Medulla oblongata (tissue), 1 donor: ENCODE measurements at regions not wholly inside any gene's neighbourhood (a gene's known extent, or its start where the extent isn't known, plus 50 kb on each side); places are given as distances from the start of the nearest gene placed in this dataset.
"Not testable (repeated sequence)": the region's sequence is repeated elsewhere in the genome, so short reads cannot be mapped to it uniquely, and the experiment has no call there.

Experiments used
- DNase-seq: peaks from one replicate; pipeline ENCODE4 v3.0.0-alpha.2; 2015; ENCODE audit errors: extremely low spot score

DNA sequence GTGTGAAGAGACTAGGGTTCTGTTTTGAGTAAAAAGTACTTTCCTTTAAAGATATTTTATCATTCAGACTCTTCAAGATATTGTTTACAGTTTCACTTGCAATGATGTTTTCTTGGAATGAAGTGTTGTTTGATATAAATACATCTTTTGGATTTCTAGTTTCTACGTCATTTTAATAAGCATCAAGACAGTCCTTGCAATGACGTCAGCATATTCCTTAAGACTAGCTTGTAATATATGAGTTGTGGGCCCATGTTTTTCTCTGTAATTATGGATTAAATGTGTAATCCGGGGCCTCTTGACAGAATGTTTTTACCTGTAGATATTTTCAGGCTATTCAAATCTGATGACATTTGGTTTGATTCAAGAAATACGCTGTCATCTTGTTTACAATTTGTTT lies 66.1 kb downstream of the RBMX2 start:
- DNase-seq = no peak

DNA sequence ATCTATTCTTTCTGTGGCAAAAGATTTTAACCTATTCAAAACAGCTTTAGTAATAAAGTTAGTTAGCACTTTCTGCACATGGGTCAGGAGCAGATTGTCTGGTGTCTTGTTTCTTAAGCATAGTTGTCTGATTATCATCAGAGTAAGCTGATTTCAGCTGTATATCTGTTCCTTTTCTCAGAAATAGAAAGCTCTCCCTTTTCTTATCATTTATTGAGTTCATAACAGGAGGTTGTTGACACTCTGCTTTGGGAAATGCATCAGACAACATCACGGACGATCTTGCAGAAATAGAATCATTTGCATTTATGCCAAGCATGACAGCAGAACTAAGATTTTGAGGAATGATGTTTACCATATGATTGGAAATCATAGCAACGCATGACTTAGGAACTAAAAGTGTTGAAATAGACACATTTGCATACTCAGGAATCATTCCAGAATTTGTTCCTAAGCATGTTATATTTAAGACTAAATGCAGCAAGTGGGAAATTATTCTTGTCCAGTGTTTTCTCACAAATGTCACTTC lies 66.7 kb downstream of the RBMX2 start:
- no peak for DNase-seq

DNA sequence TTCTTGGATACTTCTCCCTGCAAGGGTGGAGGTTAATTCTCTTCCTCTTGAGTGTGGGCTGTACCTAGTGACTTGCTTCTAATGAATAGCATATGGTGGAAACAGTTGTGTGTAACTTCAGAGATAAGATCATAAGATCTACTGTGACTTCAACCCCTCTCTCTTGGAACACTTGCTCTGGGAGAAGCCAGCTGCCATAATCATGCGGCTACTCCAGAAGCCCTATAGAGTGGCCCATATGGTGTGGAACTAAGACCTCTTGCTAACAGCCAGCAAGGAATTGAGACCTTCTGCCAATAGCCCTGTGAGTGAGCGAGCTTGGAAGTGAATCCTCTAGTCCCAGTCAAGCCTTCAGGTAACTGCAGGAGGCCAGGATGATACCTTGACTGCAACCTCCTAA lies 81.1 kb downstream of the RBMX2 start:
- no peak for DNase-seq

DNA sequence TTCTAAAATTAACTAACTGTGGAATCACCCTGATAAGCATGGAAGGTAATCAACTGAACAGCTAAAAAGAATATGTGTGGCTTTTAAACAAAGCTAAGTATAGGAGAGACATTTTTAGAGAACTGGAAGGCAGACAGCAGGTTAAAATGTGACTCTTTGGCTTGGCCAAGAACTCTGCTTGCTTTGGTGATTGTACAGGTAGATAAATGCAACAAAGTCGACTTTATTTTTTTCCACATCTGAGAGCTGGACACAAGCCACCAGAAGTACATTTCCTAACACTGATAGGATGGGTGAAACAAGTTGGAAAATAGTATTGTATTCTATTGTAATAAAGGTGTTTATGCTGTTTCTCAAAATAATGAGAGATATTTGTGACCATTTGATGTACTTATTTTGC lies 84.1 kb downstream of the RBMX2 start:
- no peak for DNase-seq

DNA sequence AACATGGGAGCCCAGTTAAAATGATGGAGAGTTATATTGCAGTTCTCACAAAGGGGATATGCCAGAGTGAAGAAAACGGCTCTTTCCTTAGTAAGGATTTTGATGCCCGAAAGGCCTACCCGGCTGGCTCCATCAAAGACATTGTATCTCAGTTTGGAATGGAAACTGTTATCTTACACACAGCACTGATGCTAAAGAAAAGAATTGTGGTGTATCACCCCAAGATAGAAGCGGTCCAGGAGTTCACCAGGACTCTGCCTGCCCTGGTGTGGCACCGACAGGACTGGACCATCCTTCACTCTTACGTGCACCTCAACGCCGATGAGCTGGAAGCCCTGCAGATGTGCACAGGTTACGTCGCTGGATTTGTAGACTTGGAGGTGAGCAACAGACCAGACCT lies 93.7 kb downstream of the RBMX2 start:
- DNase-seq = not testable (repeated sequence)

DNA sequence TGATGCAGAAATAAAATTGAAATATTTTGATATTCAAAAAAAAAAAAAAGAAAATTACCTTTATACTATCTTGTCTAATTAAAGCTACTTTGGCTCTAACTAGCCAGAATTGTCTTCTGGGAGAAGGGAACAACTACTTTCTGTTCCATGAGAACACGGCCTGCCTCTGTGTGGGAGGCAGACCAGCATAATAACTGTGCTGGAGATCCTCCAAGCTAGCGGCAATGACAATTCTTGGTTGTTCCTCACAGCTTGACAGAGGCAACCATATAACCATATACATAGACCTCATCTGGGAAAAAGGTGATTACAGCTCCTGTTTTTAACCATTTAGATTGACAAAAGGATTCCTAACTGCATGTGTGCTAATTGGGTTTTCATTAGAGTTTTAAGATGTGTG lies 95.7 kb downstream of the RBMX2 start:
- DNase-seq = peak; percentile 80

DNA sequence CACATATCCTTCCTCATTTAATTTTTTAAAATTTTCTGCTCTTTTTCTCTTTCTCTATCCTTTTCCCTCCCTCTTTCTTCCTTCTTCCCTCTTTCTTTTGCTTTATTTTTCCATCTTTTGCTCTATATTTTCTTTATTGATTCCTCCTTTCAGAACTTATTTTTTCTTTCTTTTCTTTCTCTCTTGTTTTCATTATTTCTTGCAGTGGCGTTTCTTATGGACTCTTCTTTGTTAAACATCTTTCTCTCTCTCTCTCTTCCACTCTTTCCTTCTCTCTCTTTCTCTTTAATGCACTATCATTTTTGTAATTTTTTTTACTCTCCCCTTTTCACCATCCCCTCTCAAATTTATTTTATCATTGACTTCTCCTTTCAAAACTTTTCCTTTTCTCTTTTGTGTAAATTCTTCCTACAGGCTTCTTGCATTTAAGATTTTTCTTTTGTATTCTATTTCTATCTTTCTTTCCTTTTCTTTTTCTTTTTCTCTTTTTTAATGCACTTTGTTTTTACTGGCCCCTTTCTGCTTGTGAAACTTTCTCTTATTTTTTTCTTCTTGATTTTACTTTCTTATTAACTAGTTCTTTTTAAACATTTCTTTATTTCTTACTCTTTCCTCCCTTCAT lies 97.0 kb downstream of the RBMX2 start:
- no peak for DNase-seq

DNA sequence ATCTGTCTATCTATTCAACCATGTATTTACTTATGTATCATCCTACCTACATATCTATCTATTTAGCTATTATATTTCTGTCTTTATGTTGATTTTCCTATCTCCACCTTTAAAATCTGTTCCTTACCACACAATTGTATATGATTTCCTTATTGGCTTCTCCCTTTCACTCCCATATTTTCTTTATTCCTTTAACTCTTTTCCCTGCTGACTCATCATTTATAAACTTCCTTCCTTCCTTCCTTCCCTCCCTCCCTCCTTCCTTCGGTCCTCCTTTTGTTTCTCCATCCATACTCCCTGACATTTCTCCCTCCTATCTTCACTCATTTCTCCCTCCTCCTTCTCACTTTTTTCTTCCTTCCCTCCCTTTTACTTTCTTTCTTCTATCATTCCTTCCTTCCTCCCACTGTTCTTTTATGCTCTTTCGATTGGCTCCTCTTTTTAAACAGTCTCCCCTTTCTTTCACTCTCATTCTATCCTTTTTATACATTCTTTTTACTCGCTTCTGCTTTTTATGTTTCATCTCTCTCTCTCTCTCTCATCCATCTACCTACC lies 100.3 kb downstream of the RBMX2 start:
- DNase-seq = no peak

DNA sequence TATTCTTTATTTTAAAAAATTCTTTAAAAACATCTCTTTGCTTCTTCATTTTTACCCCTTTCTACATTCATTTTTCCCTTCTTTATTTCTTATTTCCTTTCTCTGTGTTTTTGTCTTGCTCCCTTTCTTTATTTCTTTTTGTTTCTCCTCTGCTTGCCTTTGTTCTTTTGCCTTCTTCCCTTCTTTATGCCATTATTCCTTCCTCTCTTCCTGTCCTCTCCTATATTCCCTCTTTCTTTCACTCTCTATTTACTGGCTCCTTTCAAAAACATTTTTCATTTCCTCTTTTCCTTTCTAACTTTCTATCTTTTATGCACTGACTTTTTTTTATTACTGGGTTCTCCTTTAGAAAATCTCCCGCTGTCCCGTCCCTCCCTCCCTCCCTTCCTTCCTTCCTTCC lies 102.2 kb downstream of the RBMX2 start:
- DNase-seq = no peak

DNA sequence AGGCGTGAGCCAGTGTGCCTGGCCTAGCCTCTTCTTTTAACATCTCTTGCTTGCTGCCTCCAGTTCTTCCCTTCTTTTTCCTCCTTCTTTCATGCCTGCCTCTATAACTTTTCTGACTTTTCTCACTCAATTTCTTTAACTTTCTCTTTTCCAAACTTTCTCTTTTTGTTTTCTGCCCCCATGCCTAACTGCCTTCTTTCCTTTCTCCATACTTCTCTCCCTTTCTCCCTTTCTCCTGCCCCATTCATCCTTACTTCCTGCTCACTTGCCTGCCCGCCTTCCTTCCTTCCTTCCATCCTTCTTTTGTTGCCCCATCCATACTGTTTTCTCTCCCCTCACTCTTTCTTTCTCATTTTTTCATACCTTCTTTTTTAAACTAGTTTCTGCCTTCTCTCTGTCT lies 105.2 kb downstream of the RBMX2 start:
- no peak for DNase-seq

DNA sequence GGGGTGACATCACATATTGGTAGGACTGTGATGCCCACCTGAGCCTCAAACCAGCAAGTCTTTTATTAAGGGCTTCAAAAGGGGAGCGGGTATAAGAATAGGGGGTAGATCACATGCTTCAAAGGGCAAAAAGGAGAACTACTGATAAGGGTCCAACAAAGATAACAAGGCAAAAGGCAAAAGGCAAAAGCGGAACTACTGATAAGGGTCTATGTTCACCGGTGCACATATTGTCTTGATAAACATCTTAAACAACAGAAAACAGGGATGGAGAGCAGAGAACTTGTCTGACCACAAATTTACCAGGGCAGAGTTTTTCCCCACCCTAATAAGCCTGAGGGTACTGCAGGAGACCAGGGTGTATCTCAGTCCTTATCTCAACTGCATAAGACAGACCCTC lies 110.7 kb downstream of the RBMX2 start:
- DNase-seq = not testable (repeated sequence)

DNA sequence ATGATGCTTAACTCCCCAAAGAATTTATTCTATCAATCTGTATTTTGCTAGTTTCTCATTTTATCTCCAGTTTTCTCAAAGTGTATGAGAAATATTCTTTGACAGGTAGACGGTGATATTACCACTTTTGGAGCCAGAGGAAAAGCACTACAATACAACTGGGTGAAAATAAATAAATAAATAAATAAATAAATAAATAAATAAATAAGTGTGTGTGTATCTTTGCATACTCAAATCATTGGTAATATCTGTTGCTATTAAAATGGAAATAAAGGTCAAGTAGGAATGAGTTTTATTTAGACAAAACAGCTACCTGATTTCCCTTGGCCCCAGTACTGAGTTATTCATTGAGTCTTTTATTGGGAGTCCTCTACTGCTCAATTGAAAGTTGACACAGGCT lies 114.3 kb downstream of the RBMX2 start:
- DNase-seq = no peak

DNA sequence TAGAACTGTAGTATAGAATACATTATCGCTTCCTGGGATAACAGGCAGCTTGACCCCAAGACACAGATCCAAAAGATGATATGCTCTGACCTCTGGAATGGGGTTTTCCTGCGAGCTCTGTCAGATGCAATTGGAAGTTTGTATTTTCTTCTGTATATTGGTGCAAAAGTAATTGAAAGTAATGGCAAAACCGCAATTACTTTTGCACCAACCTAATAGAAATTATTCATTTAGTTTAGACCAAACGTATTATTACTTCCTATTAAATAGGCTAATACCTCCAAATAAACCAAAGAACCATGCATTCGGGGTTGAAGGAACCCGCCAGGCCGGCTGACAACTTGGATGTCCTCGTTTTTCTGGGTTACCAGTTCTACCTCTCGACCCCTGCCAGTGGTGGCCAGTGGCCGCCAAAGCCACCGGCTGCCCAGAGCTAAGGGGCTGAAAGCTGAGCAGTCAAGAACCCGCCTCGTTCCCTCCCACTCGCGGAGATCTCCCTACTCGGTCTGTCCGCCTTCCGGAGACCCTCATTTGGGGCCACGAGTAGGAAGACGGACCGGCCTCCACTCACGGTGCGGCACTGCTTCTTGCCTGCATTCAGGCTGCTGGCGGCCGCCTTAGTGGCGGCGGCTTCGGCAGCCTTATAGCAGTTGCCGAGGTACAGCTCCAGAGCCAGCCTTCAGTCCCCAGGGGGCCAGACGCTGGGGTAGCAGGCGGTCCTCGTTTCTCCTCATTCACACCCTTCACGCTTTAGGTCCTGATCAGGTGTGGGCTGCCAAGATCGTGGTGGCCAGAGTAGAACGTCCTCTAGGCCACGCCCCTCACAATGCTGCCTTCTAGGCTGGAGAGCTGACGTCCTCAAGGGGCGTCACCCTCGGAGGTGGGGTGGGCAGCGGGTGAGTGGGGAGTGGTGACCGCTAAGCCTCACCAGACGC lies 121.9 kb downstream of the RBMX2 start:
- peak; percentile 68 for DNase-seq

DNA sequence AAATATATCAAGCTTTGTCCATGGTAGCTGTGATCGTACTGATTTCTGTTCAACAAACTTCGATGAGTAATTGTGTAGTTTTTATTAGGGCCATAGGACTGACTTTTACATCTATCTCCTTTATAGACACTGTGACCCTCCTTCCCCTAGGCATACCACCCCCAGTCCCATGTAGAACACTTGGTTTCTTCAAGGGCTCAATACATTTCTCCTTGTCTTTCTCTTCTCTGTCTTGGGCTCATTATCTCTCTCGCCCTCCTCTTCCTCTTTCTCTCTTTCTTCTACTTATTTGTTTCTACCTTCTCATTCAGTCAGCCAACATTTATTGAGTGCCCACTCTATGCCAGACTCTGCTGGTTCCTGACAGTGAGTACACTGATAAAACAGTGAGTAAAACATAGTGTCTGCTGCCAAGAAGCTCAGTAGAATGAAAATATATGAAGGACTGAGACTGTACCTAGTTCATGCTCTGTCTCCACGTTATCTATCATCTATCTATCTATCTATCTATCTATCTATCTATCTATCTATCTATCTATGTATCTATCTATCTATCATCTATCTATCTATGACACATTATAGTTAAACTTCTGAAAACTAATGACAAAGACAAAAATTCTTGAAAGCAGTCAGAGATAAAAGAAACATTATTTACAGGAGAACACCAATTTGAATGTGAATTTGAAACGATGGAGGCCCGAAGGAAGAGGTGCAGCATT lies 122.8 kb downstream of the RBMX2 start:
- no peak for DNase-seq

DNA sequence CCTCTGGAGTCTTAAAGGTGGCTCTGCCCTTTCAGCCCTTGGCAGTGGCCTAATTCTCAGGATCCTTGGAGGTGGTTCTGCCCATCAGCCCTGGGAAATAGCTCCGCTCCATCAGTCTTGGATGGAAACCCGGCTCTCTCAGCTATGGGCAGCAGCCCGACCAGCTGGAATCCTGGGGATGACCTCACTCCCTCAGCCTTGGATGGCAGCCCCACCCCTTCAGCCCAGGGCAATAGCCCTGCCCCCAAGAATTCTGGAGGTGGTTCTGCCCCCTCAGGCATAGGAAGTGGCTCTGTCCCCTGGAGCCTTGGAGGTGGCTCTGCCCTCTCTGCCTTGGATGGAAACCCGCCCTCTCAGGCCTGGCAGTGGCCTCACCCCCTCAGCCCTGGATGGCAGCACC lies 127.7 kb downstream of the RBMX2 start:
- no peak for DNase-seq

DNA sequence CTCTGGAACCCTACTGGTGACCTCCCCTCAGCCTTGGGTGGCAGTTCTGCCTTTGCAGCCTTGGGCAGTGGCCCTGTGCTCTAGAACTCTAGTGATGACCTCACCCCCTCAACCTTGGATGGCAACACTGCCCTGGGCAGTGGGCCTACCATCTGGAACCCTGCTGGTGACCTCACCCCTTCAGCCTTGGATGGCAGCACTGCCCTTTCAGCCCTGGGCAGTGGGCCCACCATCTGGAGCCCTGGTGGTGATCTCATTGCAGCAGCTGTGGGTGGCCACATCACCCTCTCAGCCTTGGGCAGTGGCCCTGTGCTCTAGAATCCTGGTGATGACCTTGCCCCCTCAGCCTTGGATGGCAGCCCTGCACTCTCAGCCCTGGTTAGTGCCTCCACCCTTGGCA lies 129.3 kb downstream of the RBMX2 start:
- DNase-seq = no peak

DNA sequence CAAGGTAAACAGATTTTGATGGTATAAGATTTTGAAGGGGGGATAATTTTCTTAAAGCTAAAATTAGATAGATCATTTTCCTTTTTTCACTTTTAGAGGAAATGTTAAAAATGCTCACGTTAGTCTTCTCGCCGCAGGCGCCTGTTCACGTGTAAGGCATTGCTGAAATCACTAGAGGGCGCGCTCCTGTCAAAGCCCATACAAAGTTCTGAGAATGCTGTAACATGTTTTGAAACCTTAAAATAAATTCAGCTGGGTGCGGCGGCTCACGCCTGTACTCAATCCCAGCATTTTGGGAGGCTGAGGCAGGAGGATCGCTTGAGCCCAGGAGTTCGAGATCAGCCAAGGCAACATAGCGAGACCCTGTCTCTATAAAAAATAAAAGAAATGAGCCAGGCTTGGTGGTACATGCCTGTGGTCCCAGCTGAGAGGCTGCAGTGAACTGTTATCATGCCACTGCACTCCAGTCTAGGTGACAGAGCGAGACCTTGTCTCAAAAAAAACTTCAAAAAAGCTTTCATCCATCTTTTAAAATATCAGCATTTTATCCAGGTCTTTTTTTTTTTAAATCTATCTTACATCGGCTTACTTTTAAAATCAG lies 138.0 kb downstream of the RBMX2 start:
- DNase-seq = peak; percentile 43

DNA sequence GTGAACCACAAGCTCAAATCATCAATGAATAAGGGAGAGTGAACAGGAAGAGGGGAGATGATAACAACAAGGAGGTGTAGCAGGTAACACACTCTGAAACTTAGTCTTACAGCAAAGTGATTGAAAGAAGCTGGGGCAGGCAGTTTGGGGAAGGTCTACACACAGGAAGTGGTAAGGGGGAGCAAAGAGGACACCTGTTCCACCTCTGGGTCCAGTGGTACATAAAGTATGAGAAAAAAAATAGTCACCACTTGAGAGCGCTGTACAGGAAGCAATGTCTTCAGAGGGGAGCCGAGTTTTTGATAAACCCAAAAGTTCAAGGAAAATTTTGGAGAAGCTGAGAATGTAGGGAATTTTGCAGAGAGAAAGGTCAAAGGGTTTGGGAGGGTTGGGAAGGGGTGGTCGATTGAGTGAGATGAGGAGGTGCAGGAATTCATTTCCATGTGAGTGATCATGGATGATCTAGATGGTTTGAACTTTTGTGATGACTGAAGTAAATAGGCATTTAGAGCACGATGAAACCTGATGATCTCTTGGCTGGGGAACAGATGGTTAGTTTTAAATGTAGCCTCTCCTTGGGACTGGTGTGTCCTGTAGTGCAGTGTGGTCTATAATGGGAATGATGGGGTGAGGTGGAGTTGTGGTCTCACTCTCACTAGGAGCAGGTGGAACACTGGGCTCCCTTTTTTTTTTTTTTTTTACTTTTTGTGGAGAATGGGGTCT lies 142.0 kb downstream of the RBMX2 start:
- no peak for DNase-seq

DNA sequence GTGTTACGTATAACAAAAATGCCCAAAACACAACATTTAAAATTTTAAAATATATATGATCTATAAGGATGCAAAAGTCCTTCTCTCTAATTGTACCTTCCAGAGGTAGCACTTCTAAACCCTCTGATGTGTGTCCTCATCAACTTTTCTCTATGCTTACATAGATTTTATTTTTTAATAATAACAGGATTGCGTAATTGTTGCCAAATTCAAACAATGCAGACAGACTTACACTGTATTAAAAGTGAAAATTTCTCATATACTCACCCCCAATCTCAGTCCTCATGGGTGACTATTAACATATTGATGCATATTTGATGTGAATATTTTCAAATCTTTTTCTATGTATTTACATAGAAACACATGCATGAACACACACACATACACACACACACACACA lies 144.0 kb downstream of the RBMX2 start:
- DNase-seq = no peak

DNA sequence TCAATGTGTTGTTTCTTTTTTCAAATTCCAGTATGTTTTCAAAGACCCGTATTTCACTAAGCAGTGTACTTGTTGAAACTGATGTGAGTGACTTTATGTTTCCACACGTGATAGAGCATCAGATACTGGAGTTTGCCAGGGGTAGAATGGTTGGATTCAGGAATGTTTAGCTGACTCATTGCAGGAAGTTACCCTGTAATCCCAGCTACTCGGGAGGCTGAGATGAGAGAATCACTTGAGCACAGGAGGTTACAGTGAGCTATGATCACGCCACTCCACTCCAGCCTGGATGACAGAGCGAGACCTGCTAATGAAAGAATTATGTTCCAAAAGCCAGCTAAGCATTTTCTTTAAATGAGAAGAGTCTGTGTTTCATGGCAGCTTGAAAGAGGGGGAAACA lies 147.6 kb downstream of the RBMX2 start:
- DNase-seq = not testable (repeated sequence)

DNA sequence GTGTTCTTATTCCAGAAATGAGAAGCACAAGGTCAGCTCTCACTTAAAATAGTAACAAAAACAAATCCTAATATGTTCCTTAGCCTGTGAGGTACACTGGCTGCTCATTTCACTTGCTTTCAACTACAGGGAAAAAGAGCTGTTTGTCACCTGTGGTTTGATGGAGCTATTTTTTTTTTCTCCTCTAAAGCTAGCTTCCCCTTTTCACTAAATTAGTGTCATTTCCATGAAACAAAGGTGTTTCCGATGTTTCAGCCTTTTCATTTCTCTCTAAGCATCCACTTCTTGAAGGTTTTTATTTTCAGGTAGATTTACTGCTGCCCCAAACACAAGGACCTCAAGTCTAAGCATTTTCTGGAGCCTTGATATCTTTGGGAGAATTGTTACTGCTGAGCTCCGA lies 148.6 kb downstream of the RBMX2 start:
- no peak for DNase-seq
